Mucosa of rectum (tissue), 2 donors: ENCODE measurements at regions not wholly inside any gene's neighbourhood (a gene's known extent, or its start where the extent isn't known, plus 50 kb on each side); places are given as distances from the start of the nearest gene placed in this dataset.
"Not testable (repeated sequence)": the region's sequence is repeated elsewhere in the genome, so short reads cannot be mapped to it uniquely, and the experiment has no call there.

ENCODE experiments used
- H3K27ac ChIP-seq, 2 donors: one replicate each; pipeline ENCODE4 v1.7.0; 2013; ENCODE audit warnings: inconsistent platforms in 2 of 2, low read depth in 2 of 2, low read length in 2 of 2
- H3K27me3 ChIP-seq, 2 donors: one replicate each; pipeline ENCODE4 v1.7.0; 2013; ENCODE audit warnings: low read length in 2 of 2; ENCODE audit not compliant: control insufficient read depth in 2 of 2, insufficient read depth in 2 of 2
- H3K36me3 ChIP-seq, 2 donors: one replicate each; pipeline ENCODE4 v1.7.0; 2013; ENCODE audit warnings: low read length in 2 of 2; ENCODE audit not compliant: control insufficient read depth in 2 of 2, insufficient read depth in 2 of 2
- H3K4me1 ChIP-seq, 2 donors: one replicate each; pipeline ENCODE4 v1.7.0; 2013; ENCODE audit warnings: low read length in 2 of 2, mild to moderate bottlenecking in 1 of 2; ENCODE audit not compliant: control insufficient read depth in 2 of 2, insufficient read depth in 2 of 2
- H3K4me3 ChIP-seq, 2 donors: one replicate each; pipeline ENCODE4 v1.7.0; 2013; ENCODE audit warnings: low read length in 2 of 2
- H3K9ac ChIP-seq, 2 donors: one replicate each; pipeline ENCODE4 v1.7.0; 2013; ENCODE audit warnings: low read length in 2 of 2, low read depth in 1 of 2, mild to moderate bottlenecking in 1 of 2
- H3K9me3 ChIP-seq, 2 donors: one replicate each; pipeline ENCODE4 v1.7.0; 2013; ENCODE audit warnings: low read length in 2 of 2; ENCODE audit not compliant: control insufficient read depth in 2 of 2
- donor health status: healthy.
- donor health status: Normal muscosa, but diverticular disease.

DNA sequence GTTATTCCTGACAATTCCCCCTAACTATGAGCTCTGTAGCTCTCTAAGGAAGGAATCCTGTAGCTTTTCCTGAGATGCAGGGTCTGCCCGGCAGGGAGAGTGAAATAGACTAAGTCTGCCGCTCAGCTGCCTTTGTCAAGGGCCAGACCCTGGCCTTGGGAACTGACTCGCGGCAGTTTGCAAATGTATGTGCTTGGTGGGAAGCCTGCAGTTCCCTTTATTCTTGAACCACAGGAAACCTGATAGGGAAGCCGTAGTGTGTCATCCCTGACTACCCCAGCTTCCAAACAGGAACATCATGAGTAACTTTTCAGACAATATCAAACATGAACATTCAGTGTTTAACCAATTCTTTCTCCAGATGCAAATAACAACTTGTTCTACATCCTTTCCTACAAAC, 78.7 kb upstream of the IFNGR1 start:
- Histone ChIP-seq H3K4me3 (no peak overlapping the region), H3K36me3 (no peaks in the 10 kb centered on the region), H3K27me3 (no peaks in the 10 kb centered on the region), H3K9me3 (no peaks in the 10 kb centered on the region), H3K27ac (no peak overlapping the region), H3K9ac (no peak overlapping the region), H3K4me1 (peaks cover 0 to 2% of the 10 kb centered on the region in 2 donors)

DNA sequence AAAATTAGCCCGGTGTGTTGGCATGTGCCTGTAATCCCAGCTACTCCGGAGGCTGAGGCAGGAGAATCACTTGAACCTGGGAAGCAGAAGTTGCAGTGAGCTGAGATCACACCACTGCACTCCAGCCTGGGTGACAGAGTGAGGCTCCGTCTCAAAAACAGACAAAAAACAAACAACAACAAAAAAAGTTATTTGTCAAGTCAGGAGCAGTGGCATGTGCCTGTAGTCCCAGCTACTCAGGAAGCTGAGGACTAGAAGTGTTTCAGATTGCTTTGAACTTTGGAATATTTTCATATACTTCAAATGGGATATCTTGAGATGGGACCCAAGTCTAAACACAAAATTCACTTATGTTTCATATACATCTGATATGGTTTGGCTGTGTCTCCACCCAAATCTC, 73.1 kb upstream of the IFNGR1 start:
- H3K9ac ChIP-seq, H3K27ac ChIP-seq, H3K4me3 ChIP-seq, H3K36me3 ChIP-seq, H3K9me3 ChIP-seq, H3K4me1 ChIP-seq, H3K27me3 ChIP-seq: not testable (repeated sequence)

DNA sequence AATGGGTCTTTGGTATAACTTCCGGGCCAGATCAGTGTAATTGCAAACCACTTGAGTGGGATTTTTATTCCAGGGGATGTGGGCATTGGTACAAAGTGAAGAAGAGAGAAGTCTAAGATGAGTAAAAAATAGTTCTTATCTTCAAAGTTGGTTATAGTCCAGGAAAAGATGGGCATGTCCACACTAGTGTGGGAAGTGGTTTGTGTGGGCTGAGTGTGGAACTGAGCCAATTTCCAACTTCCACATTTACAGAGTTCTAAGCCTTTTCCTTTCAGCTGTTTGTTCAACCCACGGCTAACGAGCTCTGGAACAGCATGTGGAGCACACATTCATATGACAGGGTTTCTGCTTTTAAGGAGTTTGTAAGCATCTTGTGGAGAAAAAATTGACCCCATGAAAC, 72.3 kb upstream of the IFNGR1 start:
- Histone ChIP-seq H3K4me3 (no peak overlapping the region), H3K27me3 (no peaks in the 10 kb centered on the region), H3K9ac (no peak overlapping the region), H3K27ac (no peak overlapping the region), H3K9me3 (no peaks in the 10 kb centered on the region), H3K4me1 (no peaks in the 10 kb centered on the region), H3K36me3 (no peaks in the 10 kb centered on the region)

DNA sequence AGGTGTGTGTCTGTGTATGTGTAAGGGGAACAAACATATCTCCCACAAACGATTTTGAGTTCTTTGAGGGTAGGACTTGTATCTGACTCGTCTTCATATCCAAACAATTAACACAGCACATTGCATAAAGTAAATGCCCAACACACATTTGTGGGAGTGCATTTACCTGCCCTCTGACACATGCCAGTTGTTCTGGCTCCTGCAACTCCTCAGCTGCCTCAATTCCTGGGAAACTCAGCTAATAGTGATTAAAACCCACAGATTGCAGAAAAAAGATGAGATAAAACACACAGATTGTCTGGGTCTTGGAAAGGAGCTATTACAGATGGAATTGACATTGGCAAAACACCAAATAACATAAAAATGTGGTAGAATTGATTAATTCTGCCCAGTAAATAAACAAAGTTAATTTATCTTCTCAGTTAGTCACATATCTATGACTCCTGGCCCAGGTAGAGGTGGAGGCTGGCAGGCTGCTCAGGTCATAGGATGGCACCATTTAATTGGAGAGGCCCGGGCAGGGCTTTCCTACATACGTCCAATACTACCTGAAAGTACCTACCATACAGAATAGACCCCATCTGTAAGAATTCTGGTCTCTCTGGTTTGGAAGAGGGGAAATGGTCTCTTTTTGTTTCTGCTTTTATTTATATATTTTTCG, 71.5 kb upstream of the IFNGR1 start:
- Histone ChIP-seq H3K4me3 (no peak overlapping the region), H3K36me3 (no peaks in the 10 kb centered on the region), H3K9me3 (no peaks in the 10 kb centered on the region), H3K27ac (no peak overlapping the region), H3K27me3 (no peaks in the 10 kb centered on the region), H3K9ac (no peak overlapping the region), H3K4me1 (no peaks in the 10 kb centered on the region)

DNA sequence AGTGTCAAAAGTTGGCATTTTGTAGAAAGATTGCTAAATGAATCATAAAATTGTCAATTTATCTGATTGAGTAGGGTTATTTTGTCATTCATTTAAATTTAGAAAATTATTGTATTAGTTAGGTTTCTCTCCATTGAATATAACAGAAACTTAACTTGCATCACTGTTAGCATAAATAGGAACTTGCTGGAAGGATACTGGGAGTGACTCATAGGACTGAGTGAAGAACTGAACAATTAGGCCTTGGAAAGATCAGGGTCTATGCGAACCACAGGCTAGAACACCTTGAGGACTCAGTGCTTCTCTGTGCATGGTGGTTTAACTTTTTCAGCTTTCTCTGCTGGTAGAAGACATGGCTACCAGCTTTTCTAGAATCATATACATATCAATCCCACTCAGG, 67.7 kb upstream of the IFNGR1 start:
- H3K9me3 ChIP-seq = no peaks in the 10 kb centered on the region
- H3K4me1 ChIP-seq = no peaks in the 10 kb centered on the region
- H3K27ac ChIP-seq = no peak overlapping the region
- H3K27me3 ChIP-seq = no peaks in the 10 kb centered on the region
- no peak overlapping the region for H3K4me3 ChIP-seq
- H3K36me3 ChIP-seq = no peaks in the 10 kb centered on the region
- H3K9ac ChIP-seq = no peak overlapping the region

DNA sequence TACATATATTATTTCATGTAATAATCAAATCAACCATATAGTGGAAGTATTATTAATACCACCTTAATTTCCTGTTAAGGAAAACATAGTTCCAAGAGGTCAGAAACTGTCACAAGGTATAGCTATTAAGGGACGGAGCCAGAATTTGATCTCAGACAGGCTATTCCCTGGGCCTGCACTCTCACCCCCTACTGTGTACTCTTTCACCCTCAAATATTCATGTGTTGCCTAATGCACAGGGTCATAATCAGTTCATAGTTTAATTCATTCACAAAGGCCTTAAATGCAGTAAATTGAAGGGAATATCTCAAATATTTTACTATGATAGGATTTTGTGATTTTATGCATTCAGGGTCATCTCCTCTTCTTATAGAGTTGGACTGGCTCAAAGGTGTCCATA, 67.2 kb upstream of the IFNGR1 start:
- H3K27ac ChIP-seq = no peak overlapping the region

DNA sequence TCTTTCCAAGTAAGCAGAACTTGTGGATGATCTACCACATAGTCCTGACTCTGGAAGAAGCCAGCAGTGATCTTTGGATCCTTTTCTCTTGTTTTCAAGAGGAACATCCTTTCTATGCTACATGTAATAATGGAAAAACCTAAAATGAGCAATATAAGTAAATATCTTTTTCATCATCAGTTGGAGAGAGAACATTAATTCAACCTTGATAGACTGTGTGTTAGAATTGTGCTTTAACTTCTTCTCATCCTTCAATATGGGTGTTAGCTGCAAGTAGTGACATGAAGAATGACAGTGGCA, 65.6 kb upstream of the IFNGR1 start:
- Histone ChIP-seq H3K4me1 (no peaks in the 10 kb centered on the region), H3K9ac (no peak overlapping the region), H3K27ac (no peak overlapping the region), H3K36me3 (no peaks in the 10 kb centered on the region), H3K4me3 (no peak overlapping the region), H3K27me3 (no peaks in the 10 kb centered on the region), H3K9me3 (no peaks in the 10 kb centered on the region)

More for the DNA sequence above, 67.2 kb upstream of the IFNGR1 start:
- Histone ChIP-seq H3K36me3 (no peaks in the 10 kb centered on the region), H3K27me3 (no peaks in the 10 kb centered on the region), H3K4me3 (no peak overlapping the region), H3K4me1 (no peaks in the 10 kb centered on the region), H3K9ac (no peak overlapping the region), H3K9me3 (no peaks in the 10 kb centered on the region)

DNA sequence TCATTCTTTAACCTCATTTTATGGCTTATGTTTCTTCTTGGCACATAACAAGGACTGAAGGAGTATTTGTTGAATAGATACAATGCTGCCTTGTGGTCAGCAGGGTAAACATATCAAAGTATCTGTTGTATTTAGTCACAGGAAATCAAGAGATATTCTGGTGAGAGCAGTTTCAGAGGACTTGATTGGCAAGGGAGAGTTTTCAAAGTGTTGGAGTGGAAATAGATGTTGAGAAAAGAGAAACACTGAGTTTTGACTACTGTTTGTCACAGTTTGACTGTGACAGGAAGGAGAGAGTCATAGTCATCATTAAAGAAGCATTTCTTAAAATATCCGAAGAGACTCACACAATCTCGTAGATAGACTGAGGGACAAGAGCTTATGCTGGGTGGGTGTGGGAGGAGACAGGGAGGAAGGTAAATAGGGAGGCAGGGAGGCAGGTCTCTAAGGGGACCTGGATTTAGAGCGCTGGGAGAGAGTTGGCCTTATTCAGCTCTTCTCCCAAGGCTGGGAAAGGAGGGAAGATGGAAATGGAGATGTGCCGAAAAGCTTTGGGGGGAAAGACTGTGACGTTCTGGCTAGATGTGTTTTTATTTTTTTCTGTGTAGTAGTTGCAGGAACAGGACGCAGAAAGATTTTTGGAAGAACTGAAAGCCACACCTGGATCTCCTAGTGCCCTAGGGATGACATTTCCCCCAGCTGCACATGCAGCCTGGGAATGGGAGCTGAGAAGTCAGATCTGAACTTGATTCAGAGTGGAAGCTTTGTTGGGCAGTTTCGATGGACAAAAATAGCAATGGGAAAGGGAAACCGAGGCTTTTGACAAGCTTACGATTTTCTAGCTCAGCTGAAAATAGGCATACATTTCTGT, 65.0 kb upstream of the IFNGR1 start:
- Histone ChIP-seq H3K9ac (no peak overlapping the region), H3K4me1 (no peaks in the 10 kb centered on the region), H3K27me3 (no peaks in the 10 kb centered on the region), H3K9me3 (no peaks in the 10 kb centered on the region), H3K36me3 (no peaks in the 10 kb centered on the region), H3K27ac (no peak overlapping the region), H3K4me3 (no peak overlapping the region)

DNA sequence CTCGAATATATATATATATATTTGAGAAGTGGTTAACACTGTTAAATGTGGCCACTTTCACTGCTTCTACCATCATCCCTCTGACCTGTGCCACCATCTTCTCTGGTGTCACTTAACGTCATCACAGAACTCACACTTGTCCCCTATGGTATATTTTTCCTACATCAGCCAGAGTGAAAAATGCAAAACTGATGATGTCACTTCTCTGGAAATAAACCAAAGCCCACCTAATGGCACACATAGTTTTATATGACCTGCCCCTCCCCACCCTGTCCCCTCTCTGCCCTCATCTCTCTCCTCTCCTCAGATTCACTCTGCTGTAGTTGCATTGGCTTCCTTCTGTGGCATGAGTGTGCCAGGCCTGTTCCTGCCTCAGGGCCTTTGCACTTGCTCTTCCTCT, 63.9 kb upstream of the IFNGR1 start:
- no peak overlapping the region for H3K9ac ChIP-seq
- no peak overlapping the region for H3K4me3 ChIP-seq
- H3K27me3 ChIP-seq = no peaks in the 10 kb centered on the region
- no peaks in the 10 kb centered on the region for H3K9me3 ChIP-seq
- no peak overlapping the region for H3K27ac ChIP-seq
- no peaks in the 10 kb centered on the region for H3K4me1 ChIP-seq
- H3K36me3 ChIP-seq = no peaks in the 10 kb centered on the region

DNA sequence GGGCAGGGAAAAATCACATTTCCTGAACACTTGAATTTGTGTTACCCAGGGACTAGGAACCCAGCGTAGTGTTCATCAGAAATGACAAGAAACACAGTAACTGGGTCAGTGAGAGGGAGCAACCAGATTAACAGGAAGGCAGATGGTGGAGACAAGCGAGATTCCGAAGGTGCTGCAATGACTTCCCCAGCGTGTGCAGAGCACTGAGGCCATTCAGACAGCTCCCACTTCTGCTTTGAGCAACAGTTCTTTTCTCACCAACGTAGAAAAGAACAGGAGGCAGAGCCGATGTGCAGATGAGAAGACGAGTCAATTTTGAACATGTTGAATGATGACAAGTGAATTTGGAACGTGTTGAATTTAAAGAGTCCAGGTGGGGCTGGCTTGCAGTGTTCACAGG, 63.1 kb upstream of the IFNGR1 start:
- H3K4me1 ChIP-seq = no peaks in the 10 kb centered on the region
- no peaks in the 10 kb centered on the region for H3K27me3 ChIP-seq
- no peaks in the 10 kb centered on the region for H3K36me3 ChIP-seq
- H3K4me3 ChIP-seq = no peak overlapping the region
- H3K9ac ChIP-seq = no peak overlapping the region
- no peaks in the 10 kb centered on the region for H3K9me3 ChIP-seq
- no peak overlapping the region for H3K27ac ChIP-seq
